K562 (cell line): ENCODE measurements at regions not wholly inside any gene's neighbourhood (a gene's known extent, or its start where the extent isn't known, plus 50 kb on each side); places are given as distances from the start of the nearest gene placed in this dataset.

ENCODE experiments used
- ATAC-seq: fragments of 200-7000 bp; cut with Tn5 transposase; 3 replicates; pipeline ENCODE4 v1.9.1; 2020; ENCODE audit warnings: moderate library complexity
- BruUV-seq: library from RNA; stranded (reverse); fragments of 400-500 nt; replicated peaks from 2 replicates; lab custom pipeline; 2021; lab: Mats Ljungman, UMichigan
- CTCF ChIA-PET: fragments of 300-600 bp; formaldehyde crosslinking; extraction: SDS; loops from one replicate; lab custom pipeline; 2021; ENCODE audit warnings: low intra/inter-chr PET ratio; lab: Yijun Ruan, JAX
- POLR2A ChIA-PET: fragments of 300-600, 350-650 bp; sonication (Branson Sonifier 250); formaldehyde crosslinking; extraction: SDS; loops from one replicate; lab custom pipeline; 2021; ENCODE audit warnings: antibody characterized with exemption, inconsistent platforms; lab: Yijun Ruan, JAX
- DNase-seq, 4 experiments: peaks; one replicate each; pipeline versions ENCODE4 v3.0.0 to v3.0.0-alpha.2; 2011 to 2018; ENCODE audit warnings: low spot score in 3 of 4, mixed read lengths in 3 of 4; ENCODE audit errors: extremely low read depth in 1 of 4
- FAIRE-seq: peaks from 2 replicates; lab custom pipeline; 2011; peaks lifted over from hg19 to GRCh38; lab: Jason Lieb, UNC
- H2AFZ ChIP-seq: 2 replicates; pipeline ENCODE4 v1.6.0; 2011; ENCODE audit warnings: low read depth, low read length, control low read depth, inconsistent platforms
- H3K27ac ChIP-seq: fragments of 200-600 bp; 3 replicates; pipeline ENCODE4 v1.8.0; 2011; ENCODE audit warnings: low read depth, mild to moderate bottlenecking, control low read depth, inconsistent platforms, low read length, moderate library complexity, mixed read lengths; ENCODE audit errors: extremely low read depth
- H3K27me3 ChIP-seq, 2 experiments: fragments of 300-600 bp in 1 of 2; 2 replicates in 1 of 2; 3 replicates in 1 of 2; pipeline versions ENCODE4 v1.6.0 to v1.8.0; 2011; ENCODE audit warnings: inconsistent platforms in 2 of 2, low read length in 2 of 2, mild to moderate bottlenecking in 1 of 2, mixed read lengths in 1 of 2, moderate library complexity in 1 of 2; ENCODE audit not compliant: control insufficient read depth in 2 of 2, insufficient read depth in 2 of 2
- H3K36me3 ChIP-seq: fragments of 300-600 bp; 3 replicates; pipeline ENCODE4 v1.8.0; 2011; ENCODE audit warnings: mild to moderate bottlenecking, low read length, inconsistent platforms; ENCODE audit not compliant: control insufficient read depth, insufficient read depth
- H3K4me1 ChIP-seq, 2 experiments: fragments of 200-600 bp in 1 of 2; replicated peaks in 1 of 2; 2 replicates in 1 of 2; 3 replicates in 1 of 2; pipeline versions ENCODE4 v1.5.1 to v1.8.0; 2011; ENCODE audit warnings: inconsistent platforms in 2 of 2, low read length in 2 of 2, mild to moderate bottlenecking in 1 of 2, mixed read lengths in 1 of 2, moderate library complexity in 1 of 2; ENCODE audit not compliant: control insufficient read depth in 2 of 2, insufficient read depth in 2 of 2
- H3K4me2 ChIP-seq: 2 replicates; pipeline ENCODE4 v1.6.1; 2011; ENCODE audit warnings: low read length, control low read depth, inconsistent platforms, mixed read lengths; ENCODE audit not compliant: insufficient read depth
- H3K4me3 ChIP-seq: fragments of 200-600 bp; sonication (generic), shearing (Covaris generic); 2 replicates; pipeline ENCODE4 v1.5.1; 2016; ENCODE audit warnings: control low read depth, inconsistent platforms
- H3K79me2 ChIP-seq: fragments of 200-600 bp; 3 replicates; pipeline ENCODE4 v1.8.0; 2011; ENCODE audit warnings: low read length, inconsistent platforms; ENCODE audit not compliant: control insufficient read depth, insufficient read depth
- H3K9ac ChIP-seq, 2 experiments: 2 replicates each; pipeline versions ENCODE4 v1.6.0 to v1.6.1; 2011; ENCODE audit warnings: low read depth in 2 of 2, low read length in 2 of 2, control low read depth in 1 of 2, inconsistent platforms in 1 of 2, mild to moderate bottlenecking in 1 of 2, mixed read lengths in 1 of 2; ENCODE audit not compliant: insufficient read depth in 1 of 2
- H3K9me1 ChIP-seq: one replicate; pipeline ENCODE4 v1.6.0; 2011; ENCODE audit warnings: inconsistent platforms, mild to moderate bottlenecking, low read length, moderate library complexity; ENCODE audit not compliant: control insufficient read depth, insufficient read depth
- H3K9me3 ChIP-seq: replicated peaks from 2 replicates; pipeline ENCODE4 v1.5.1; 2011; ENCODE audit warnings: low read depth, low read length, inconsistent platforms; ENCODE audit not compliant: control insufficient read depth, insufficient read depth
- H4K20me1 ChIP-seq: replicated peaks from 2 replicates; pipeline ENCODE4 v1.6.1; 2011; ENCODE audit warnings: low read length, inconsistent platforms, mixed read lengths; ENCODE audit not compliant: control insufficient read depth, insufficient read depth
- ETV5 ChIP-seq: sonication (generic); formaldehyde crosslinking; IDR thresholded peaks from 2 replicates; pipeline ENCODE4 v1.4.0; 2020; ENCODE audit warnings: low read depth, mild to moderate bottlenecking, missing genetic modification reagents
- EWSR1 ChIP-seq: fragments of 450-650 bp; IDR thresholded peaks from 2 replicates; pipeline ENCODE4 v1.6.1; 2018; ENCODE audit warnings: borderline replicate concordance, mild to moderate bottlenecking, low read depth, moderate library complexity; ENCODE audit not compliant: partially characterized antibody
- HDAC3 ChIP-seq: fragments of 450-650 bp; IDR thresholded peaks from 2 replicates; pipeline ENCODE4 v1.6.1; 2018; ENCODE audit warnings: borderline replicate concordance, mild to moderate bottlenecking, moderate library complexity; ENCODE audit not compliant: partially characterized antibody
- MCM3 ChIP-seq: fragments of 450-650 bp; IDR thresholded peaks from 2 replicates; pipeline ENCODE4 v1.6.1; 2016
- SMAD3 ChIP-seq: fragments of 450-650 bp; formaldehyde crosslinking; conservative IDR thresholded peaks from 2 replicates; pipeline ENCODE4 v1.4.0; 2020; ENCODE audit warnings: mild to moderate bottlenecking
- SNIP1 ChIP-seq: fragments of 450-650 bp; IDR thresholded peaks from 2 replicates; pipeline ENCODE4 v1.7.1; 2017; ENCODE audit warnings: low read depth, mild to moderate bottlenecking
- TFAP4 ChIP-seq: sonication (generic); formaldehyde crosslinking; IDR thresholded peaks from 2 replicates; pipeline ENCODE4 v1.8.0; 2022; ENCODE audit warnings: missing genetic modification reagents, mild to moderate bottlenecking, moderate library complexity, borderline replicate concordance
- XRCC4 ChIP-seq: IDR thresholded peaks from one replicate; pipeline ENCODE4 v1.6.1; 2011; ENCODE audit not compliant: insufficient read depth, insufficient read length; ENCODE audit errors: extremely low read depth
- ZNF12 ChIP-seq: sonication (generic); formaldehyde crosslinking; IDR thresholded peaks from 2 replicates; pipeline ENCODE4 v1.4.0; 2020; ENCODE audit warnings: mild to moderate bottlenecking, missing genetic modification reagents
- ZNF436 ChIP-seq: fragments of 250-450, 450-650 bp; sonication (Bioruptor Pico); formaldehyde crosslinking; IDR thresholded peaks from 2 replicates; pipeline ENCODE4 v1.7.0; 2020; ENCODE audit warnings: mild to moderate bottlenecking
- ZNF707 ChIP-seq: fragments of 250-450 bp; sonication (Bioruptor Pico); conservative IDR thresholded peaks from 2 replicates; pipeline ENCODE4 v1.8.0; 2022; ENCODE audit warnings: inconsistent platforms, mild to moderate bottlenecking, moderate library complexity
- WGBS: fragments of 100-300 bp; shearing (Covaris generic); methylation state at CpG from one replicate; pipeline ENCODE4 v1.1.6; 2016; ENCODE audit warnings: low coverage, mixed read lengths; ENCODE audit not compliant: insufficient coverage; ENCODE audit errors: missing lambda C conversion rate; 5-methylcytosine and 5-hydroxymethylcytosine counted together
- in situ Hi-C: fragments of 300-500 bp; cut with MboI; formaldehyde crosslinking; loops from 4 replicates; pipeline ENCODE4 v1.15.0; 2018; ENCODE audit warnings: inconsistent platforms, mixed read lengths
- intact Hi-C: fragments of 100-400 bp; cut with micrococcal nuclease; formaldehyde crosslinking; loops from 2 replicates; pipeline ENCODE4 v1.14.2; 2022
- TF ChIP-seq, protein P1 (sequence below): fragments of 200-600 bp; sonication (generic); IDR thresholded peaks from one replicate; pipeline ENCODE4 v1.6.1; 2012; ENCODE audit warnings: mild to moderate bottlenecking, low read depth, low read length, inconsistent platforms

- in situ Hi-C loops, result no loop called here
- Histone ChIP-seq H2AFZ (no peak overlapping the region), H3K9me3 (no peaks in the 10 kb centered on the region), H3K36me3 (no peaks in the 10 kb centered on the region; the same call in 2 of the 3 replicates), H3K79me2 (peaks cover 6% of the 10 kb centered on the region; the same call in 1 of the 3 replicates), H4K20me1 (peaks cover 19% of the 10 kb centered on the region; the same call in 1 of the 2 replicates), H3K4me1 (peaks cover 5 to 85% of the 10 kb centered on the region in 2 experiments; a peak in 4 of 5 replicates), H3K4me2 (no peak overlapping the region), H3K27ac (no peak overlapping the region), H3K9me1 (no peaks in the 10 kb centered on the region), H3K27me3 (no peaks in the 10 kb centered on the region), H3K9ac (peak overlapping the region in 1 of 2 experiments; percentile 53; a peak in 2 of 4 replicates), H3K4me3 (no peak overlapping the region)
- 77% methylated on average over 8 of the region's 9 CpGs for WGBS
- ATAC-seq, result no peak
- ChIA-PET POLR2A (interaction anchor here (0.6 to 1.6 kb wide), 7 partner anchors 11 to 41 kb away, joined by 3 to 7 read pairs (median 5); no protein-coding TSS in a partner anchor), CTCF (no interaction called here)
- DNase-seq, result no peak
- intact Hi-C loops, result no loop called here
- BruUV-seq, result no TSS peak
- no peak for FAIRE-seq
- no peak for TF ChIP-seq EWSR1
- no peak for TF ChIP-seq HDAC3
- TF ChIP-seq ZNF436 (CRISPR knock-in tag), result no peak
- no peak for TF ChIP-seq ZNF12 (CRISPR knock-in tag)
- no peak for TF ChIP-seq XRCC4
- TF ChIP-seq ZNF707 (CRISPR knock-in tag), result no peak
- TF ChIP-seq, protein P1, sequence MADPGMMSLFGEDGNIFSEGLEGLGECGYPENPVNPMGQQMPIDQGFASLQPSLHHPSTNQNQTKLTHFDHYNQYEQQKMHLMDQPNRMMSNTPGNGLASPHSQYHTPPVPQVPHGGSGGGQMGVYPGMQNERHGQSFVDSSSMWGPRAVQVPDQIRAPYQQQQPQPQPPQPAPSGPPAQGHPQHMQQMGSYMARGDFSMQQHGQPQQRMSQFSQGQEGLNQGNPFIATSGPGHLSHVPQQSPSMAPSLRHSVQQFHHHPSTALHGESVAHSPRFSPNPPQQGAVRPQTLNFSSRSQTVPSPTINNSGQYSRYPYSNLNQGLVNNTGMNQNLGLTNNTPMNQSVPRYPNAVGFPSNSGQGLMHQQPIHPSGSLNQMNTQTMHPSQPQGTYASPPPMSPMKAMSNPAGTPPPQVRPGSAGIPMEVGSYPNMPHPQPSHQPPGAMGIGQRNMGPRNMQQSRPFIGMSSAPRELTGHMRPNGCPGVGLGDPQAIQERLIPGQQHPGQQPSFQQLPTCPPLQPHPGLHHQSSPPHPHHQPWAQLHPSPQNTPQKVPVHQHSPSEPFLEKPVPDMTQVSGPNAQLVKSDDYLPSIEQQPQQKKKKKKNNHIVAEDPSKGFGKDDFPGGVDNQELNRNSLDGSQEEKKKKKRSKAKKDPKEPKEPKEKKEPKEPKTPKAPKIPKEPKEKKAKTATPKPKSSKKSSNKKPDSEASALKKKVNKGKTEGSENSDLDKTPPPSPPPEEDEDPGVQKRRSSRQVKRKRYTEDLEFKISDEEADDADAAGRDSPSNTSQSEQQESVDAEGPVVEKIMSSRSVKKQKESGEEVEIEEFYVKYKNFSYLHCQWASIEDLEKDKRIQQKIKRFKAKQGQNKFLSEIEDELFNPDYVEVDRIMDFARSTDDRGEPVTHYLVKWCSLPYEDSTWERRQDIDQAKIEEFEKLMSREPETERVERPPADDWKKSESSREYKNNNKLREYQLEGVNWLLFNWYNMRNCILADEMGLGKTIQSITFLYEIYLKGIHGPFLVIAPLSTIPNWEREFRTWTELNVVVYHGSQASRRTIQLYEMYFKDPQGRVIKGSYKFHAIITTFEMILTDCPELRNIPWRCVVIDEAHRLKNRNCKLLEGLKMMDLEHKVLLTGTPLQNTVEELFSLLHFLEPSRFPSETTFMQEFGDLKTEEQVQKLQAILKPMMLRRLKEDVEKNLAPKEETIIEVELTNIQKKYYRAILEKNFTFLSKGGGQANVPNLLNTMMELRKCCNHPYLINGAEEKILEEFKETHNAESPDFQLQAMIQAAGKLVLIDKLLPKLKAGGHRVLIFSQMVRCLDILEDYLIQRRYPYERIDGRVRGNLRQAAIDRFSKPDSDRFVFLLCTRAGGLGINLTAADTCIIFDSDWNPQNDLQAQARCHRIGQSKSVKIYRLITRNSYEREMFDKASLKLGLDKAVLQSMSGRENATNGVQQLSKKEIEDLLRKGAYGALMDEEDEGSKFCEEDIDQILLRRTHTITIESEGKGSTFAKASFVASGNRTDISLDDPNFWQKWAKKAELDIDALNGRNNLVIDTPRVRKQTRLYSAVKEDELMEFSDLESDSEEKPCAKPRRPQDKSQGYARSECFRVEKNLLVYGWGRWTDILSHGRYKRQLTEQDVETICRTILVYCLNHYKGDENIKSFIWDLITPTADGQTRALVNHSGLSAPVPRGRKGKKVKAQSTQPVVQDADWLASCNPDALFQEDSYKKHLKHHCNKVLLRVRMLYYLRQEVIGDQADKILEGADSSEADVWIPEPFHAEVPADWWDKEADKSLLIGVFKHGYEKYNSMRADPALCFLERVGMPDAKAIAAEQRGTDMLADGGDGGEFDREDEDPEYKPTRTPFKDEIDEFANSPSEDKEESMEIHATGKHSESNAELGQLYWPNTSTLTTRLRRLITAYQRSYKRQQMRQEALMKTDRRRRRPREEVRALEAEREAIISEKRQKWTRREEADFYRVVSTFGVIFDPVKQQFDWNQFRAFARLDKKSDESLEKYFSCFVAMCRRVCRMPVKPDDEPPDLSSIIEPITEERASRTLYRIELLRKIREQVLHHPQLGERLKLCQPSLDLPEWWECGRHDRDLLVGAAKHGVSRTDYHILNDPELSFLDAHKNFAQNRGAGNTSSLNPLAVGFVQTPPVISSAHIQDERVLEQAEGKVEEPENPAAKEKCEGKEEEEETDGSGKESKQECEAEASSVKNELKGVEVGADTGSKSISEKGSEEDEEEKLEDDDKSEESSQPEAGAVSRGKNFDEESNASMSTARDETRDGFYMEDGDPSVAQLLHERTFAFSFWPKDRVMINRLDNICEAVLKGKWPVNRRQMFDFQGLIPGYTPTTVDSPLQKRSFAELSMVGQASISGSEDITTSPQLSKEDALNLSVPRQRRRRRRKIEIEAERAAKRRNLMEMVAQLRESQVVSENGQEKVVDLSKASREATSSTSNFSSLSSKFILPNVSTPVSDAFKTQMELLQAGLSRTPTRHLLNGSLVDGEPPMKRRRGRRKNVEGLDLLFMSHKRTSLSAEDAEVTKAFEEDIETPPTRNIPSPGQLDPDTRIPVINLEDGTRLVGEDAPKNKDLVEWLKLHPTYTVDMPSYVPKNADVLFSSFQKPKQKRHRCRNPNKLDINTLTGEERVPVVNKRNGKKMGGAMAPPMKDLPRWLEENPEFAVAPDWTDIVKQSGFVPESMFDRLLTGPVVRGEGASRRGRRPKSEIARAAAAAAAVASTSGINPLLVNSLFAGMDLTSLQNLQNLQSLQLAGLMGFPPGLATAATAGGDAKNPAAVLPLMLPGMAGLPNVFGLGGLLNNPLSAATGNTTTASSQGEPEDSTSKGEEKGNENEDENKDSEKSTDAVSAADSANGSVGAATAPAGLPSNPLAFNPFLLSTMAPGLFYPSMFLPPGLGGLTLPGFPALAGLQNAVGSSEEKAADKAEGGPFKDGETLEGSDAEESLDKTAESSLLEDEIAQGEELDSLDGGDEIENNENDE, result no peak
- no peak for TF ChIP-seq TFAP4
- no peak for TF ChIP-seq MCM3
- TF ChIP-seq SNIP1, result no peak
- no peak for TF ChIP-seq SMAD3 (CRISPR knock-in tag)
- TF ChIP-seq ETV5 (CRISPR knock-in tag), result no peak
Measured at GRCh38 chr16:85513180-85513579, 99.9 kb upstream of the GSE1 start.
